Astrocyte (in vitro differentiated cells and primary cell): ENCODE measurements at regions not wholly inside any gene's neighbourhood (a gene's known extent, or its start where the extent isn't known, plus 50 kb on each side); places are given as distances from the start of the nearest gene placed in this dataset.
A peak's percentile ranks its signal among the peaks of the same experiment; 100 is the strongest.

Experiments
- DNase-seq: peaks from one replicate; pipeline ENCODE4 v3.0.0-alpha.2; 2010; ENCODE audit warnings: low read depth
- FAIRE-seq: peaks from 2 replicates; lab custom pipeline; 2011; peaks lifted over from hg19 to GRCh38; lab: Jason Lieb, UNC
- H2AFZ ChIP-seq: 2 replicates; pipeline ENCODE4 v1.6.0; 2012; ENCODE audit warnings: low read depth, low read length, inconsistent platforms
- H3K27ac ChIP-seq: 2 replicates; pipeline ENCODE4 v1.5.1; 2011; ENCODE audit warnings: low read depth, low read length, inconsistent platforms
- H3K27me3 ChIP-seq: 2 replicates; pipeline ENCODE4 v1.6.0; 2011; ENCODE audit warnings: low read length, inconsistent platforms; ENCODE audit not compliant: insufficient read depth
- H3K36me3 ChIP-seq: 2 replicates; pipeline ENCODE4 v1.5.1; 2011; ENCODE audit warnings: low read length, inconsistent platforms; ENCODE audit not compliant: insufficient read depth
- H3K4me1 ChIP-seq: 2 replicates; pipeline ENCODE4 v1.5.1; 2011; ENCODE audit warnings: low read length, inconsistent platforms; ENCODE audit not compliant: insufficient read depth
- H3K4me2 ChIP-seq: 2 replicates; pipeline ENCODE4 v1.6.0; 2012; ENCODE audit warnings: low read length, inconsistent platforms
- H3K4me3 ChIP-seq: 2 replicates; pipeline ENCODE4 v1.5.1; 2011; ENCODE audit warnings: low read depth, mild to moderate bottlenecking, low read length, inconsistent platforms; ENCODE audit not compliant: insufficient read depth
- H3K79me2 ChIP-seq: 2 replicates; pipeline ENCODE4 v1.6.0; 2012; ENCODE audit warnings: mild to moderate bottlenecking, low read length, inconsistent platforms; ENCODE audit not compliant: insufficient read depth
- H3K9ac ChIP-seq: 2 replicates; pipeline ENCODE4 v1.6.0; 2012; ENCODE audit warnings: mild to moderate bottlenecking, low read length, inconsistent platforms
- H3K9me3 ChIP-seq: 2 replicates; pipeline ENCODE4 v1.5.1; 2012; ENCODE audit warnings: low read depth, mild to moderate bottlenecking, low read length, inconsistent platforms; ENCODE audit not compliant: insufficient read depth
- H4K20me1 ChIP-seq: 2 replicates; pipeline ENCODE4 v1.6.0; 2012; ENCODE audit warnings: low read length, inconsistent platforms; ENCODE audit not compliant: insufficient read depth
- H3K27ac Mint-ChIP-seq: one replicate; pipeline ENCODE4 v1.8.0; 2021; ENCODE audit warnings: mild to moderate bottlenecking, mixed read lengths; ENCODE audit not compliant: unreplicated experiment
- H3K27me3 Mint-ChIP-seq: one replicate; pipeline ENCODE4 v1.8.0; 2021; ENCODE audit warnings: low read depth, mixed read lengths; ENCODE audit not compliant: unreplicated experiment
- H3K36me3 Mint-ChIP-seq: one replicate; pipeline ENCODE4 v1.8.0; 2021; ENCODE audit warnings: low read depth, mixed read lengths; ENCODE audit not compliant: unreplicated experiment
- H3K4me1 Mint-ChIP-seq: one replicate; pipeline ENCODE4 v1.8.0; 2021; ENCODE audit warnings: low read depth, mixed read lengths; ENCODE audit not compliant: unreplicated experiment
- H3K4me3 Mint-ChIP-seq: one replicate; pipeline ENCODE4 v1.8.0; 2021; ENCODE audit warnings: mild to moderate bottlenecking, moderate library complexity, mixed read lengths; ENCODE audit not compliant: unreplicated experiment
- H3K9me3 Mint-ChIP-seq: one replicate; pipeline ENCODE4 v1.8.0; 2021; ENCODE audit warnings: mild to moderate bottlenecking, mixed read lengths; ENCODE audit not compliant: unreplicated experiment
- CTCF ChIP-seq: IDR thresholded peaks from 2 replicates; pipeline ENCODE4 v1.5.1; 2011; ENCODE audit warnings: low read depth, mild to moderate bottlenecking, inconsistent platforms, low read length, moderate library complexity; ENCODE audit not compliant: insufficient read depth
- EZH2 ChIP-seq: IDR thresholded peaks from 2 replicates; pipeline ENCODE4 v1.6.1; 2012; ENCODE audit warnings: mild to moderate bottlenecking, low read length, inconsistent platforms; ENCODE audit not compliant: insufficient read depth

GRCh38 chr4:72899621-72900020 lies 169.9 kb downstream of the COX18 start:
- Histone ChIP-seq H3K4me3 (no peak overlapping the region), H3K36me3 (no peaks in the 10 kb centered on the region), H3K79me2 (no peaks in the 10 kb centered on the region), H3K4me1 (no peaks in the 10 kb centered on the region), H2AFZ (no peak overlapping the region), H3K4me2 (no peak overlapping the region), H3K9me3 (no peaks in the 10 kb centered on the region), H3K27ac (no peak overlapping the region), H4K20me1 (no peaks in the 10 kb centered on the region), H3K9ac (no peak overlapping the region), H3K27me3 (no peaks in the 10 kb centered on the region)
- Mint-ChIP-seq H3K36me3 (no peaks in the 10 kb centered on the region), H3K27ac (peak overlapping the region; percentile 94), H3K4me3 (no peak overlapping the region), H3K4me1 (peaks cover 21% of the 10 kb centered on the region), H3K9me3 (peaks cover 2% of the 10 kb centered on the region), H3K27me3 (no peaks in the 10 kb centered on the region)
- DNase-seq = no peak
- TF ChIP-seq CTCF (no peak), EZH2 (no peak)
- FAIRE-seq = no peak

GRCh38 chr4:72899214-72899613 lies 170.3 kb downstream of the COX18 start:
- Histone ChIP-seq H4K20me1 (no peaks in the 10 kb centered on the region), H3K27me3 (no peaks in the 10 kb centered on the region), H3K4me3 (no peak overlapping the region), H3K36me3 (no peaks in the 10 kb centered on the region), H3K9me3 (no peaks in the 10 kb centered on the region), H3K27ac (no peak overlapping the region), H3K79me2 (no peaks in the 10 kb centered on the region), H3K4me2 (no peak overlapping the region), H3K9ac (no peak overlapping the region), H3K4me1 (no peaks in the 10 kb centered on the region), H2AFZ (no peak overlapping the region)
- Mint-ChIP-seq H3K9me3 (peaks cover 2% of the 10 kb centered on the region), H3K4me3 (no peak overlapping the region), H3K27me3 (no peaks in the 10 kb centered on the region), H3K4me1 (peaks cover 21% of the 10 kb centered on the region), H3K36me3 (no peaks in the 10 kb centered on the region), H3K27ac (peak overlapping the region; percentile 94)
- no peak for FAIRE-seq
- no peak for TF ChIP-seq CTCF
- no peak for TF ChIP-seq EZH2
- peak; percentile 31 for DNase-seq

- H3K27ac ChIP-seq = no peak overlapping the region
- no peak overlapping the region for H3K4me3 ChIP-seq
- no peaks in the 10 kb centered on the region for H3K9me3 ChIP-seq
- no peaks in the 10 kb centered on the region for H3K4me1 ChIP-seq
- FAIRE-seq = no peak
- no peak overlapping the region for H3K4me2 ChIP-seq
- no peak overlapping the region for H3K4me3 Mint-ChIP-seq
- H3K79me2 ChIP-seq = no peaks in the 10 kb centered on the region
- DNase-seq = peak; percentile 91
- H3K27me3 Mint-ChIP-seq = no peaks in the 10 kb centered on the region
- no peaks in the 10 kb centered on the region for H3K27me3 ChIP-seq
- TF ChIP-seq CTCF (no peak), EZH2 (no peak)
- H4K20me1 ChIP-seq = no peaks in the 10 kb centered on the region
- H3K27ac Mint-ChIP-seq = peak overlapping the region; percentile 82
- H2AFZ ChIP-seq = no peak overlapping the region
- no peaks in the 10 kb centered on the region for H3K36me3 ChIP-seq
- peaks cover 28% of the 10 kb centered on the region for H3K4me1 Mint-ChIP-seq
- peaks cover 2% of the 10 kb centered on the region for H3K9me3 Mint-ChIP-seq
- no peaks in the 10 kb centered on the region for H3K36me3 Mint-ChIP-seq
- no peak overlapping the region for H3K9ac ChIP-seq
Measured at GRCh38 chr4:72896515-72896914, 173.0 kb downstream of the COX18 start.
